NCI-H2107 treated with DMSO at 0.1 percent for 48 hours (cell line): ENCODE measurements at regions not wholly inside any gene's neighbourhood (a gene's known extent, or its start where the extent isn't known, plus 50 kb on each side); places are given as distances from the start of the nearest gene placed in this dataset.
"Not testable (repeated sequence)": the region's sequence is repeated elsewhere in the genome, so short reads cannot be mapped to it uniquely, and the experiment has no call there.

ENCODE experiments used
- DNase-seq: peaks from one replicate; lab custom pipeline; 2025; ENCODE audit not compliant: unreplicated experiment; lab: John Stamatoyannopoulos, UW

DNA sequence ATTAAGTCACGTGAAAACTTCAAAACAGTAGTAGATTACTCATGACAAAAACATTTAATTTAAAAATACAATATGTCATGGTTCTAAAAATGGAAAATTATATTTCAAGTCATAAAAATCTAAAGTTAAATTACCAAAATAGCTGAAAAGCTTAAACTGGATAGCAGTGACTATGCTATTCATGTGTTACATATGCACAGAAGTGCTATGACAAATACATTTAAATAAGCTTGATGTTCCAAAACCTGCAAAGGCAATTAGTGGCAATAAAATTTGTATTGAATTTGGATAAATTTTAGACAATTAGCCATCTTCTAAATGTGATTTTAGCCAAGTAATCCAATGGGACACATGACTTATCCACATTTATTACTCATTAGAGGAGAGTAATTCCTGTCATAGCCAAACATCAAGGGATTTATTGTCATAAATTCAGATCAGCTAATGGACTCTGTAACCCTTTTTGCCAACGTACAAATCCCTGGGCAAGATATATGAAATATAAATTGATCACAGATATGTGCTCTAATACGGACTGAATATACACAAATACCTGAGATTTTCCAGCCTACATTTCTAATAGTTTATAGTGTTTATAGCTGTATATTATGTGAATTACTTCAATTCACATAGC, 419.4 kb downstream of the ISL1 start:
- DNase-seq = no peak

DNA sequence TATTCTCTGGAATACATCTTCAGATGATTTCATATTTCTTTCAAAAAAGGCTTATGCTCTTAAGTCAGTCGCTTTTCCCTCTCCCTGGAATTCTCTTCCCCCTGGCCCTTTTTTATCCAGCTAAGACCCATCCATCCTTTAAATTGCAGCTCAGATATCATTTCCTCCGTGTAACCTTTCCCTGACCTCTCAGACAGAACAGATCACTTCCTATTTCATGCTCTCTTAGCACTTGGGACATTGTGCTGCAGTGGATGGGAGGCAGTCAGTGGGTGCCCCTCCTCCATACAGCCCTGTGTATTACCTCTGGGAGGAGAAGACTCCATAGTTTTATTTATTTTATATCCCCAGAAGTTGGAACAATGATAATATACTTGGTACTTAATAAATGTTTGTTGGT, 423.4 kb downstream of the ISL1 start:
- no peak for DNase-seq

GRCh38 chr5:51810592-51810991, 427.3 kb downstream of the ISL1 start:
- DNase-seq = no peak

GRCh38 chr5:51811883-51812471, 428.7 kb downstream of the ISL1 start:
- DNase-seq = no peak

- DNase-seq = not testable (repeated sequence)
Observed at GRCh38 chr5:51814817-51815216, 431.6 kb downstream of the ISL1 start.

GRCh38 chr5:51816427-51816826, 433.2 kb downstream of the ISL1 start:
- DNase-seq = no peak

DNA sequence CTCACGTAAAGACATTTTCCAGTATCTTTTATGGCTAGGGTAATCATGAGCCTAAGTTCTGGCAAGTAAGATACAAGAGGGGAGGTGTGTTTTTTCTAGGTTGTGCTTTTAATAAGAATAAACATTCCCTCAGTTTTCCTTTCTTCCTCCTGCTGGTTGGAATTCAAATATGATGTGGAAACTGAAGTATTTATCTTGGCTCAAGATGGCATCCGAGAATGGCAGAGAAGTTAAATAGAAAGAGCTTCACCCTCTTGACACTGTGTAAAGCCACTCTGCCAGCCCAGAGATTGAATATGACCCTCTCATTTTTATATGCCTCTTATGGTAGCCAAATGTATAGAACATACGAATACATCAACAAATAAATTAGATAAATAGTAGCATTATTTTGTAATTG, 438.4 kb downstream of the ISL1 start:
- DNase-seq = no peak

DNA sequence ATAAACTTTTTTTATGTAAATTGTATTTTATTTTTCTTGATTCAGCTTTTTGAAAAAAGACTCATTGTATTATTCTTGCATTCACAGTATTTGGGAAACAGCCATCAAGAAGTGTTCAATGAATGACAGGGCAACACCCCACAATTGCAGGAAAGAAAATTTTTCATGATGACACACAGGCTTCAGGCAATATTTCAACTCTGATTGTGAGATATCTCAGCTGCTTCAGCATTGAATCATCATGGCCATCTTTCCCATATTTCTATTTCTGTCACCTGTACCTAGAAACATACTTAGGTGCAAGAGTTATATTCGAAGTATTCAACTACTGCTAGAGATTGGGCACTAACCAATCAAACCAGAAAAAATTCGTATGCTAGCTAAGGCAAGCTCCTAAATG, 446.0 kb downstream of the ISL1 start:
- no peak for DNase-seq

DNA sequence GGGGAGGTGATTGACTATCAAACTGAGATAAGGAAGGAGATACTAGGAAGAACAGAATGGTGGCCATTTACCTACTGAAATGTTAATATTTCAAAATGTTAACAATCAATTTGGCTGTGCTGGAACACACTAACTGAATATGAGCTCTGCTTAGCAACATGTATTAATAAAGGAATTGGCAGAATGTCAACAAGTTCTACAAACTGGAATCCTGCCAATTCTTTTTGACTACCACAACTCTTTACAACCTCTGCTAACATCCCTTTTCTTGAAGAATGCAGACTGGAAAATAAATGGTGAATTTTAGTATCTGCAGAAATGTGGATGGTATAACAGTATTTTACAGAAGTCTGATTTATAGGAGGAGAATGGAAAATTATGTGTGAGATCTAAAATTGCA, 446.4 kb downstream of the ISL1 start:
- no peak for DNase-seq

- DNase-seq = no peak
Observed at GRCh38 chr5:51832934-51833470, 449.8 kb downstream of the ISL1 start.

GRCh38 chr5:51838459-51838858, 455.2 kb downstream of the ISL1 start:
- DNase-seq = no peak

DNA sequence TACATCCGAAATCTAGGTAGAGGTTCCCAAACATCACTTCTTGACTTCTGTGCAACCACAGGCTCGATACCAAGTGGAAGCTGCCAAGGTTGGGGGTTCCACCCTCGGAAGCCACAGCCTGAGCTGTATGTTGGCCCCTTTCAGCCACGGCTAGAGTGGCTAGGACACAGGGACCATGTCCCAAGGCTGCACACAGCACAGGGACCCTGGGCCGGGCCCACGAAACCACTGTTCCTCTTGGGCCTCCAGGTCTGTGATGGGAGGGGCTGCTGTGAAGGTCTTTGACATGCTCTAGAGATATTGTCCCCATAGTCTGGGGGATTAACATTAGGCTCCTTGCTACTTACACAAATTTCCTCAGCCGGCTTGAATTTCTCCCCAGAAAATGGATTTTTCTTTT, 460.6 kb downstream of the ISL1 start:
- DNase-seq = no peak

- DNase-seq = no peak
Observed at GRCh38 chr5:51846015-51846414, 462.8 kb downstream of the ISL1 start.

- DNase-seq = no peak
Observed at GRCh38 chr5:51859624-51860023, 476.4 kb downstream of the ISL1 start.

DNA sequence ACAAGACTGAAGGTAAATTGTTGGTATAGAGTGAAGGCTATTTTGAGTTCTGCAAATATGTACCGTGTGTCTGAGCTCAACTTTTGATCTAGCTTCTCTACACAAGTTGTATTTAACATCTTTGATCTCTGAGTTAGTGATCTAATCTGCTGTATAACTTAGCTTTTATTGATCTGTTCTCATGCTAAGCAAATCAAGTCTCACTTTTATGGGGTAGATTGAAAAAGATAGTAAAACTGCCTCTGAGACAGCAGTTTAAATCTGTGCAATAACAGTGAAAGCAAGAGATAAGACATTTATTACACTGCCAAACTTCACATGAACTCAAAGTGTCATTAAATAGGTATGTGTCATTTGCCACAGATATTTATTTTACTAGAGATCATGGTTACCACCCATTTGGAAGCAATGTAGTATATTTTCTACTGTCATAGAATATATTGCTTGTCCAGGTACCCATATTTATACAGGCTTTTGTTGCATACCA, 477.3 kb downstream of the ISL1 start:
- DNase-seq = no peak

DNA sequence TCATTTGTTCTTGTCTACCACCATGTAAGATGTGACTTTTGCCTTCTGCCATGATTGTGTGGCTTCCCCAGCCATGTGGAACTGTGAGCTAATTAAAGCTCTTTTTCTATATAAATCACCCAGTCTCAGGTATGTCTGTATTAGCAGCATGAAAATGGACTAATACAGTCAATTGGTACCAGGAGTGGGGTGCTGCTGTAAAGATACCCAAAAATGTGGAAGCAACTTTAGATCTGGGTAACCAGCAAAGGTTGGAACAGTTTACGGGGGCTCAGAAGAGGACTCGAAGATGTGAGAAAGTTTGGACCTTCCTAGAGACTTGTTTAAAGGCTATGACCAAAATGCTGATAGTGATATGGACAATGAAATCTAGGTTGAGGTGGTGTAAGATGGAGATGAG, 488.9 kb downstream of the ISL1 start:
- no peak for DNase-seq

GRCh38 chr5:51881901-51882300, 498.7 kb downstream of the ISL1 start:
- DNase-seq = no peak

GRCh38 chr5:51882647-51883046, 499.4 kb downstream of the ISL1 start:
- DNase-seq = no peak

DNA sequence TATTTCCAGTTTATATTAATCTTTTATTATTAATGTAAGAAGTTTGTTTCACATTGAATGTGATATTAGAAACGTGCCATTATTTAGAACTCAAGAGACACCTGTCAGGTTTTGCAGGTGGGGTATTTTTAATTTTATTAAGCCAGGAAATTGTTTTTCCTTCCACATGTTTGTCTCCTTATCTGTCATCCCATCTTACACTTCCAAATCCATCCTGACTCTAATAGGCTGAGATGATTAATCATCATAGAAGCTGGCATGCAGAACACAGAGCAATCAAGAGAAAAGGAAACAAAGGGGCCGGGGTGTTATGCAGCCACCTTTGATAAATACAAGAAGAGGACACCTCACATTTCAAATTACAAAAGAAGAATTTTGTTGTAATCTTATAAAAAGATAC, 506.5 kb downstream of the ISL1 start:
- no peak for DNase-seq

DNA sequence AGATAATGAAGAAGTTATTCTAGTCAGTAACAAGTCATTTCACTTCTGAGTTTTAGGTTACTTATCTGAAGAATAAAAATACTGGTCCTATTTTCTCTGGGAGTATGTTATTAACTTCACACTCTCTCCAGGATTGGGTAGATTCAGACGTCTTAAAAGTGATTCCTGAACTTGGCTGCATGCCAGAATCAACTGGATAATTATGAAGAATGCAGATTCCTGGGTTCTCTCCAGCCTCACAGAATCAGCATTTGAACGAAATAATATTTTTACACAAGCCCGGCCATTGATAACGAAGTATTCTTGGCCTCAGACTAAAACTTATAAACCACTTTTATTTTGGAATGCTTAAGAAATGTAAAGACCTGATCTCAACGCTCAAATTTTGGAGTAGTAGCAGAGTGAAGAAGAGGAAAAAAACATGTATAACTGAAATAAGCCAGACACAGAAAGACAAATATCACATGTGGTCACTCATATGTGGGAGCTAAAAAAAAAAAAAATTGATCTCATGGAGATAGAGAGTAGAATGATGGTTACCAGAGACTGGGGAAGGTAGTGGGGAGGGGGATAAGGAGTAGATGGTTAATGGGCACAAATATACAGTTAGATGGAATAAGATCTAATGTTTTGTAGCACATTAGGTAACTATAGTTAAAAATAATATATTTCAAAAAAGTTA, 507.3 kb downstream of the ISL1 start:
- no peak for DNase-seq

GRCh38 chr5:51892680-51893079, 509.4 kb downstream of the ISL1 start:
- DNase-seq = no peak

GRCh38 chr5:51895834-51896233, 512.6 kb downstream of the ISL1 start:
- no peak for DNase-seq
